ENCODE measurements at regions not wholly inside any gene's neighbourhood (a gene's known extent, or its start where the extent isn't known, plus 50 kb on each side); places are given as distances from the start of the nearest gene placed in this dataset.
"Not testable (repeated sequence)": the region's sequence is repeated elsewhere in the genome, so short reads cannot be mapped to it uniquely, and the experiment has no call there.

- no peak for DNase-seq
These were observed 54.0 kb upstream of the AKIRIN2 start for GRCh38 chr6:87755708-87756671.

GRCh38 chr6:87754828-87755227 is 52.8 kb upstream of the AKIRIN2 start:
- DNase-seq: no peak

GRCh38 chr6:87753131-87753685 is 51.2 kb upstream of the AKIRIN2 start:
- no peak for DNase-seq

GRCh38 chr6:87752503-87752902 is 50.5 kb upstream of the AKIRIN2 start:
- not testable (repeated sequence) for DNase-seq

Data from NCI-H526 (cell line).